ENCODE measurements at regions not wholly inside any gene's neighbourhood (a gene's known extent, or its start where the extent isn't known, plus 50 kb on each side); places are given as distances from the start of the nearest gene placed in this dataset.

DNA sequence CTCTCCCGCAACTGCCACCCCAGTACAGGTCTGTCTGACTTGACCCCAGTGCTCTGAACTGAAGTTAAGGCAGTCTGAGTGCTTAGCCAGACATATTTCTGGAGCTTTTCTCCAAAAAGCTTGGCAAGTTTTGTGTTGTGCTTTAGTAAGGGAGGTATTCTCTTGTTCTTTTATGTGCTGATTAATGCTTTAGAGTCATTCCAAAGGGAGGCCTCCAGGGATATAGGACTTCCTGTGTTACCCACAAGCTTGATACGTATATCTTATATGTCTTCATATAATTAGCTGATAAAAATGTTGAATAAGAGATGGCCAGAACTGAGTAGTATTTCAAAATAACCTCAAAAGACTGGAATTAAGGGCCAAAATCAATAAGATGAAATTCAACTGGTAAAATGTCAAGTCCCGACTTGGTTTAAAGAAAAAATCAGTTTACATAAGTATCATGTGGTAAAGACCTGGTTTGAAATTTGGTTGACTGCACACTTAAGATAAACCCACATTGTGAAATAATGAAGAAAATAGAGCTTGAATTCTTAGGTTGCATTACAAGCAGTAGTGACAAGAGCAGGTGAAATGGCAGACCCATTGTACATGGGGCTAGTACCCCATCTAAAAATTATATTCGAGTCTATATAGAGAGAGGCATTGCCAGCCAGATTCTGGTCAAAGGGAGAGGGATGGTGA lies 226.9 kb downstream of the SNX19 start:
- Mint-ChIP-seq H3K9me3 (ENCODE audit: insufficient read depth) (no peaks in the 10 kb centered on the region), H3K4me1 (no peaks in the 10 kb centered on the region), H3K27me3 (peaks cover 3% of the 10 kb centered on the region), H3K27ac (no peak overlapping the region), H3K4me3 (no peak overlapping the region)
- Histone ChIP-seq H2AFZ (ENCODE audit: insufficient read depth, low read depth, low read length, poor library complexity, severe bottlenecking) (no peak overlapping the region), H3K27ac (ENCODE audit: low read length in 2 of 2) (no peak overlapping the region), H3K27me3 (replicated peaks in 1 of 4; ENCODE audit: control extremely low read depth in 1 of 4, control insufficient read depth in 3 of 4, insufficient read depth in 4 of 4, low read length in 3 of 4) (peaks cover 0 to 3% (median 0%) of the 10 kb centered on the region in 4 experiments), H3K4me1 (ENCODE audit: control insufficient read depth in 2 of 2, insufficient read depth in 2 of 2, low read length in 2 of 2) (no peaks in the 10 kb centered on the region), H3K4me3 (ENCODE audit: control extremely low read depth in 1 of 5, extremely low read depth in 1 of 5, insufficient read depth in 1 of 5, low read depth in 2 of 5, low read length in 4 of 5) (no peak overlapping the region), H3K4me2 (replicated peaks; ENCODE audit: low read depth, low read length, poor library complexity, severe bottlenecking) (no peak overlapping the region), H3K9ac (ENCODE audit: low read length) (no peak overlapping the region), H4K20me1 (ENCODE audit: control insufficient read depth, insufficient read depth, low read length, poor library complexity, severe bottlenecking) (no peaks in the 10 kb centered on the region), H3K36me3 (replicated peaks in 1 of 2; ENCODE audit: control extremely low read depth in 1 of 2, control insufficient read depth in 1 of 2, extremely low read depth in 1 of 2, insufficient read depth in 2 of 2, low read length in 1 of 2) (no peaks in the 10 kb centered on the region), H3K79me2 (ENCODE audit: control insufficient read depth, insufficient read depth, low read length) (no peaks in the 10 kb centered on the region), H3K9me3 (ENCODE audit: control extremely low read depth in 1 of 3, control insufficient read depth in 2 of 3, insufficient read depth in 1 of 3, low read length in 2 of 3) (no peaks in the 10 kb centered on the region)
- ATAC-seq (ENCODE audit: low read depth) (no peak), DNase-seq (no peak)
- POLR2A ChIA-PET: no interaction called here
- TF ChIP-seq, protein P1, sequence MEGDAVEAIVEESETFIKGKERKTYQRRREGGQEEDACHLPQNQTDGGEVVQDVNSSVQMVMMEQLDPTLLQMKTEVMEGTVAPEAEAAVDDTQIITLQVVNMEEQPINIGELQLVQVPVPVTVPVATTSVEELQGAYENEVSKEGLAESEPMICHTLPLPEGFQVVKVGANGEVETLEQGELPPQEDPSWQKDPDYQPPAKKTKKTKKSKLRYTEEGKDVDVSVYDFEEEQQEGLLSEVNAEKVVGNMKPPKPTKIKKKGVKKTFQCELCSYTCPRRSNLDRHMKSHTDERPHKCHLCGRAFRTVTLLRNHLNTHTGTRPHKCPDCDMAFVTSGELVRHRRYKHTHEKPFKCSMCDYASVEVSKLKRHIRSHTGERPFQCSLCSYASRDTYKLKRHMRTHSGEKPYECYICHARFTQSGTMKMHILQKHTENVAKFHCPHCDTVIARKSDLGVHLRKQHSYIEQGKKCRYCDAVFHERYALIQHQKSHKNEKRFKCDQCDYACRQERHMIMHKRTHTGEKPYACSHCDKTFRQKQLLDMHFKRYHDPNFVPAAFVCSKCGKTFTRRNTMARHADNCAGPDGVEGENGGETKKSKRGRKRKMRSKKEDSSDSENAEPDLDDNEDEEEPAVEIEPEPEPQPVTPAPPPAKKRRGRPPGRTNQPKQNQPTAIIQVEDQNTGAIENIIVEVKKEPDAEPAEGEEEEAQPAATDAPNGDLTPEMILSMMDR (IDR thresholded peaks at IDR 0.05): no peak
- no peak for TF ChIP-seq EZH2 (IDR thresholded peaks at IDR 0.05; ENCODE audit: borderline replicate concordance, insufficient read depth, low read depth, low read length, poor library complexity, severe bottlenecking)
- intact Hi-C loops (cut with micrococcal nuclease): no loop called here
- CTCF ChIA-PET: no interaction called here
- WGBS (ENCODE audit: insufficient coverage): 100% methylated on average over 1 of the region's 4 CpGs

DNA sequence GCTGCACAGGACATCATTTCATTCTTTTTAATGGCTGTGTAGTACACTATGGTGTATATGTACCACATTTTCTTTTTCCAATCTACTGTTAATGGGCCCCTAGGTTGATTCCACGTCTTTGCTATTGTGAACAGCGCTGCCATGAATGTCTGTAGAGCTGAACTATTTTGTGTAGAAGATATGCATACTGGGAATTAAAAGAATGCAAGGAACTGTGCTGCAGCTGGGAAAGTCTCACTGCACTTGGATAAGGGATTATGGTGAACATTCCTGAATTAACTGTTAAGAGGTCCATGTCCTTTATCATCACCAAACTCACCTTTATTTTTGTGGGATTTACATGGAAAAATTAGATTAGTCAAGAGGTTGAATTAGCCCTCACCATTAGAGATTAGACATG lies 224.7 kb downstream of the SNX19 start:
- H3K9me3 ChIP-seq (ENCODE audit: control extremely low read depth in 1 of 3, control insufficient read depth in 2 of 3, insufficient read depth in 1 of 3, low read length in 2 of 3): no peaks in the 10 kb centered on the region
- POLR2A ChIA-PET: no interaction called here
- H3K9me3 Mint-ChIP-seq (ENCODE audit: insufficient read depth): no peaks in the 10 kb centered on the region

More for the DNA sequence above, 224.7 kb downstream of the SNX19 start:
- TF ChIP-seq EZH2 (IDR thresholded peaks at IDR 0.05; ENCODE audit: borderline replicate concordance, insufficient read depth, low read depth, low read length, poor library complexity, severe bottlenecking): no peak
- TF ChIP-seq, protein P1 (IDR thresholded peaks at IDR 0.05): no peak
- Histone ChIP-seq H3K4me1 (ENCODE audit: control insufficient read depth in 2 of 2, insufficient read depth in 2 of 2, low read length in 2 of 2) (no peaks in the 10 kb centered on the region), H3K36me3 (replicated peaks in 1 of 2; ENCODE audit: control extremely low read depth in 1 of 2, control insufficient read depth in 1 of 2, extremely low read depth in 1 of 2, insufficient read depth in 2 of 2, low read length in 1 of 2) (no peaks in the 10 kb centered on the region), H3K79me2 (ENCODE audit: control insufficient read depth, insufficient read depth, low read length) (no peaks in the 10 kb centered on the region), H3K27me3 (replicated peaks in 1 of 4; ENCODE audit: control extremely low read depth in 1 of 4, control insufficient read depth in 3 of 4, insufficient read depth in 4 of 4, low read length in 3 of 4) (no peaks in the 10 kb centered on the region), H4K20me1 (ENCODE audit: control insufficient read depth, insufficient read depth, low read length, poor library complexity, severe bottlenecking) (no peaks in the 10 kb centered on the region), H3K4me2 (replicated peaks; ENCODE audit: low read depth, low read length, poor library complexity, severe bottlenecking) (no peak overlapping the region), H3K27ac (ENCODE audit: low read length in 2 of 2) (no peak overlapping the region), H3K4me3 (ENCODE audit: control extremely low read depth in 1 of 5, extremely low read depth in 1 of 5, insufficient read depth in 1 of 5, low read depth in 2 of 5, low read length in 4 of 5) (no peak overlapping the region), H2AFZ (ENCODE audit: insufficient read depth, low read depth, low read length, poor library complexity, severe bottlenecking) (no peak overlapping the region), H3K9ac (ENCODE audit: low read length) (no peak overlapping the region)
- Mint-ChIP-seq H3K4me3 (no peak overlapping the region), H3K27ac (no peak overlapping the region), H3K4me1 (no peaks in the 10 kb centered on the region), H3K27me3 (peaks cover 3% of the 10 kb centered on the region)
- no peak for DNase-seq
- CTCF ChIA-PET: no interaction called here
- WGBS (ENCODE audit: insufficient coverage): no CpG with 5 or more reads among the region's 2 CpGs
- no peak for ATAC-seq (ENCODE audit: low read depth)
- intact Hi-C loops (cut with micrococcal nuclease): no loop called here

Data from B cell (primary cell).